ENCODE measurements at regions not wholly inside any gene's neighbourhood (a gene's known extent, or its start where the extent isn't known, plus 50 kb on each side); places are given as distances from the start of the nearest gene placed in this dataset.

GRCh38 chr1:87521452-87521851 lies 192.8 kb downstream of the LMO4 start:
- no peak for ATAC-seq
- TF ChIP-seq POLR2A (IDR thresholded peaks at IDR 0.05) = no peak
- TF ChIP-seq CTCF (IDR thresholded peaks at IDR 0.05) = no peak
- Histone ChIP-seq H3K4me1 (no peaks in the 10 kb centered on the region), H3K9me3 (no peaks in the 10 kb centered on the region), H3K27me3 (no peaks in the 10 kb centered on the region), H3K27ac (no peak overlapping the region), H3K36me3 (replicated peaks in 1 of 2; ENCODE audit: insufficient read depth in 1 of 2, low read depth in 2 of 2) (no peaks in the 10 kb centered on the region), H3K4me3 (no peak overlapping the region)
- intact Hi-C loops (cut with DNase I) = no loop called here
- 79 to 90% methylated on average over 2 of the region's 2 CpGs for WGBS, 2 donors
- no peak for DNase-seq

GRCh38 chr1:87523466-87523865 lies 194.8 kb downstream of the LMO4 start:
- H3K27me3 ChIP-seq = no peaks in the 10 kb centered on the region
- H3K36me3 ChIP-seq (replicated peaks in 1 of 2; ENCODE audit: insufficient read depth in 1 of 2, low read depth in 2 of 2) = no peaks in the 10 kb centered on the region
- TF ChIP-seq CTCF (IDR thresholded peaks at IDR 0.05) = no peak
- TF ChIP-seq POLR2A (IDR thresholded peaks at IDR 0.05) = no peak
- no peak overlapping the region for H3K4me3 ChIP-seq
- no peak for ATAC-seq
- intact Hi-C loops (cut with DNase I) = no loop called here
- no peak overlapping the region for H3K27ac ChIP-seq
- no peak for DNase-seq
- WGBS, 2 donors = 78 to 88% methylated on average over 3 of the region's 3 CpGs
- no peaks in the 10 kb centered on the region for H3K4me1 ChIP-seq
- no peaks in the 10 kb centered on the region for H3K9me3 ChIP-seq

GRCh38 chr1:87524021-87524754 lies 195.5 kb downstream of the LMO4 start:
- DNase-seq (no peak), ATAC-seq (no peak)
- Histone ChIP-seq H3K4me3 (no peak overlapping the region), H3K9me3 (no peaks in the 10 kb centered on the region), H3K4me1 (no peaks in the 10 kb centered on the region), H3K27me3 (no peaks in the 10 kb centered on the region), H3K36me3 (replicated peaks in 1 of 2; ENCODE audit: insufficient read depth in 1 of 2, low read depth in 2 of 2) (no peaks in the 10 kb centered on the region), H3K27ac (no peak overlapping the region)
- intact Hi-C loops (cut with DNase I) = no loop called here
- TF ChIP-seq CTCF (IDR thresholded peaks at IDR 0.05) = no peak
- no peak for TF ChIP-seq POLR2A (IDR thresholded peaks at IDR 0.05)
- 66 to 75% methylated on average over 14 of the region's 14 CpGs for WGBS, 2 donors

- DNase-seq (no peak), ATAC-seq (no peak)
- intact Hi-C loops (cut with DNase I) = no loop called here
- TF ChIP-seq POLR2A (IDR thresholded peaks at IDR 0.05) = no peak
- TF ChIP-seq CTCF (IDR thresholded peaks at IDR 0.05) = no peak
- WGBS, 2 donors = 86 to 94% methylated on average over 20 to 30 of the region's 33 CpGs
- Histone ChIP-seq H3K27ac (no peak overlapping the region), H3K4me3 (no peak overlapping the region), H3K27me3 (no peaks in the 10 kb centered on the region), H3K36me3 (replicated peaks in 1 of 2; ENCODE audit: insufficient read depth in 1 of 2, low read depth in 2 of 2) (no peaks in the 10 kb centered on the region), H3K4me1 (no peaks in the 10 kb centered on the region), H3K9me3 (no peaks in the 10 kb centered on the region)
These were observed 200.3 kb downstream of the LMO4 start for GRCh38 chr1:87528754-87529517.

All from body of pancreas (tissue), 4 donors.